GM19324 (cell line): ENCODE measurements at regions not wholly inside any gene's neighbourhood (a gene's known extent, or its start where the extent isn't known, plus 50 kb on each side); places are given as distances from the start of the nearest gene placed in this dataset.

Experiments
- ATAC-seq: cut with Tn5 transposase; IDR thresholded peaks from one replicate; pipeline ENCODE4 v1.9.1; 2021; ENCODE audit warnings: mild to moderate bottlenecking, moderate library complexity; ENCODE audit not compliant: unreplicated experiment, low FRiP score

DNA sequence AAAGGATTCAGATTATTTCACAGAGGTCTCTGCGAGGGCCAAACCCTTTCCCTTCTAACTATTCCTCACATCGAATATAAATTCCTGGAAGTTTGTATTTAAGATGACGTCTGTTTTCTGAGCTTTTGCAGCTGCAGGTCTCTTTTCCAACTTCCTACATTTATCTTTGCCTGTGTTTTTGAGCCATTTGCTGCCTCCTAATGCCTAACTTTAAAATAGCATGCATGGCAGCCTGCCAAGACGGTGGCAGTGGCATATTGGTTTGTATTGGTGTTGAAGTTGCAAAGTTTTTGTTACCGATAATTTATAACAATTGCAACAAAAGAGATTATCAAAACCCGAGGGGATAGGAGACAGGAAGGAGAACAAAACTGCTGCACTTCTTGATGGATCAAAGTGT is 187.1 kb upstream of the DNAJC19 start:
- no peak for ATAC-seq

DNA sequence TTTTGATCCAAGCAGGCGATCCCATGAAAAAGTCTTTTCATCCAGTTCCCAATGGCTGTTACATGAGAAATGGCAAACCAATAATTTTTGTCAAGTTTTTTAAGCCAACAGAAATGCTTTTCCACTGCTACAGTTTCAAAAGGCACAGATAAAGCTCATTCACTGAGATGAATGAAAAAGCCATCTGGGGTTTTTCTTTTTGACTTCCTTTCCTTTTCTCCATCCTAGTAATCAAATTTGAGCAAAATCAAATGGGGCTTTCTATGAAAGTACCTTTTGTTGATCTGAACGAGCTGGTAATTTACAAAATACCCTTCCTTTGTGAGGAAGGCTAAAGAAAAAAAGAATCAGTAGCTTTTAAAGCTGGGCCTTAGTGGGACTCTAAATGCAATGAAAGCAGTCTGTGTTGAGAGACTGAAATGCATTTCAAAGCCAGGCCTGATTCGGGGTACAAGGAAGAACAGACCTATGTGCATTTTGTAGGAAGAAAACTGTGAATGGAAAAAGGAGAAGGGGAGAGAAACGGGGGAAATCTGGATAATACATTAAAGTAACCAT is 185.2 kb upstream of the DNAJC19 start:
- ATAC-seq: no peak

DNA sequence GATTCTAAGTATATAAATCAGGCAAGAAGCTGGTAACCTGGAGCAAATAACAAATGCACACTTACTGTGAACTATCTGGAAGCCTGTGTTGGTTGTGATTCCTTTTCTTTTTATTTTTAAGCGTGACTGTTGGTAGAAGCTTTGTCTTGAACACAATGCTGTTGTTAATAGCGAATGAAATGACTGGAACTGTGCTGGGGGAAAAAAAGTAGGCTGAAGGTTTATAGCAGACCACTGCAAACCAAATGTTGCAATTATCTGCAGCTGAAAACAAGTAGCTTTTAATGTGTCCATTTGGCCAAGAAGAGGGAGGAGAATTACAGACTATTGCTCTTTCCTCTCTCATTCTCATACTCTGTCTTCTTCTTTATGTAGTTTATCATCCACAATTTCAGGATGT is 184.5 kb upstream of the DNAJC19 start:
- ATAC-seq: no peak

DNA sequence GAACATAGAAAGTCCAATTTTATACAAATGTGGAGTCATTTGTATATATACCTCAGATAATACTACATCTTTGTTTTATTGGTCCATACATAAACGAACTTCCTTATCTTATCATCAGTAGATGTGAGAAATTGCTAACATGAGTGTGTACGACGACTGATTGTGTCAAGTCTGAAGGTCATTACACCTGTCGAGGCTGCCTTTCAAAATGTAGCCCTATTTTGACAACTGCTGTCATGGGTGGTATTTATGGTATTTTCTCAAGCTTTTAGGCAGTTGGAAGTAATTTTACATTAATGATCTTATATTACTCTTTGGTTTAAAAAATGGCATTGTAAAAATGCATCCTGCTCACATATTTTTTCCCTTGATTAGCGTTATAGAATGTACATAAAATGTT is 183.7 kb upstream of the DNAJC19 start:
- ATAC-seq: no peak

DNA sequence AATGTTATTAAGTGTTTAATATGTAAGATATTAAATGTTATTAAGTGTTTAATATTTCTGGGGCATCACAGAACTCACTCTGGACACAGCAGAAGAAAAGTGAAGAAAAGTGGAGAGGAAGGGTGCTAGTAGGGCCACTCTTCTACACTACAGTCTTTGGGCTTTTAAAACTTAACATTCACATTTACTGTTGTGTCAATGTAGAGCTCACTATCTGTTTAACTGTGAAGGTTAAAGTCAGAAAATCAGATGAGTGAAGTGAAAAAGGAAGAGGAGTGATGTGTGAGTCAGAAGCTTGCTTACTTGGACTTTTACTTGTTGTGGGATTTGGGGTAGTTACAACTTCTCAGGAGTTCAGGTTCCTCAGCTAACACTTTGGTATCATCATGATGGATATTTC is 145.3 kb upstream of the DNAJC19 start:
- ATAC-seq: no peak

DNA sequence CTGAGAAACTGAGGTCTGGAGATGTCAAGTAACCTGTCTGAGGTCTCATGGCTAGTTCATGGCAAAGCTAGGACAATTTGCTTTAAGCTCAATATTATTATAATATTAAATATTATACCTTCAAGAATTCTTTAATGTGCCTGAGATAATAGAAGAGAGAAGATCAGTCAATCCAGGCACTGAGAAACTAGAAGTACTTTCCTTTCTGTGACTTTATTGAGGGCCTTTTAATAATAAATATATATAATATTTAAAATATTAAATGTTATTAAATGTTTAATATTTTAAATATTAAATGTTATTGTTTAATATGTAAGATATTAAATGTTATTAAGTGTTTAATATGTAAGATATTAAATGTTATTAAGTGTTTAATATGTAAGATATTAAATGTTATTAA is 144.3 kb upstream of the DNAJC19 start:
- no peak for ATAC-seq

DNA sequence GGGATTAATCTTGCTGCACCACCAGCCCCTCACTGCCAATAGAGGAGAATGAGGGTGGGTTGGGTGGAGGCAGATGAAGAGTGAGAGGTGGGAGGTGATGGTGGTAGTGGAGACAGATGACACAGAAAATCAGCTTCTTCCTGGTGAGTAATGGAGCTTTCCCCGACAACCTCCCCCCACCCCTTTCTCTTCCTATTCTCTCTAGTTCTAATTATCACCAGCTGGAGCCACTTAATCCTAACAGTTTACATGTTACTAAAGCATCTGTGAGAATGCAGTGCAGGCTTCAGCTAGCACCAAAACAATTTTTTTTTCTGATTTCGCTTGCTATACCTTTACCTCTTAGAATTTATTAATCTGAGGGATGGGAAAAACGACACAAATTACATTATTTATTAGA is 116.1 kb upstream of the DNAJC19 start:
- ATAC-seq: no peak

DNA sequence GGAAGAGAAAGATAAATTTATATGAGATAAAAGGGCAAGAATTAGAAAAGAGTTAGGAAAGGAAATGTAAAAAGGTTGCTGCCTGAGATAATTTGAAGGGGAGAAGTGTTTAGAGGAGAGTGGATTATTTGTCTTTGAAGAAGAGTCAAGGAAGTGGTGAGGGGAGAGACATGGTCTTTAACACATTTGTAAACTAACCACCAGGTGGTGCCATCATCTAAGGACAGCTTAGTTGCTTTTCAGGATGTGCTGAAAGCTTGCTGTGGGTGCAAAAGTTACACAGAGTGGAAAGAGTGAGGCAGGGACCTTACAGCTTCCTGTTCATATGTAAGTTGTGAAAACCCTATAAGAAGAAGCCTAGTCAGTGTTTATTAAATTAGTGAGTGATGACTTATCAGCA is 114.1 kb upstream of the DNAJC19 start:
- ATAC-seq: no peak

DNA sequence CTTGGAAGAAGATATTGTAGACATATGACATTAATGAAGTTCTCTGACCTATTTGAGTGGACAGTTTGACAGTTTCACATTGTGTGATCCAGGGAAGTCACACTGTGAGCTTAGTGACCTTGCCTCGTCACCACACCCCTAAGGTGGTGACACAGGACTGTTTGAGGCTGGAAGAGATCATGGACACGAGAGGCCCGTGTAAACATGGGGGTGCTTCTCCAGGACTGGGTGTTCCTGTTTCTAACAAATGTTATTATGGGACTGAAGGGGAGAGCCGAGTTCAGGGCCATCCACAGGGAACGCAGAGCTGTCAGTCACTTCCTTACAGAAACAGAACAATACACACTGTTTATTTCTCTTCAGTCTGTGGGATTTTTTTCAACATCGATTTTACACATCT is 96.5 kb upstream of the DNAJC19 start:
- no peak for ATAC-seq

DNA sequence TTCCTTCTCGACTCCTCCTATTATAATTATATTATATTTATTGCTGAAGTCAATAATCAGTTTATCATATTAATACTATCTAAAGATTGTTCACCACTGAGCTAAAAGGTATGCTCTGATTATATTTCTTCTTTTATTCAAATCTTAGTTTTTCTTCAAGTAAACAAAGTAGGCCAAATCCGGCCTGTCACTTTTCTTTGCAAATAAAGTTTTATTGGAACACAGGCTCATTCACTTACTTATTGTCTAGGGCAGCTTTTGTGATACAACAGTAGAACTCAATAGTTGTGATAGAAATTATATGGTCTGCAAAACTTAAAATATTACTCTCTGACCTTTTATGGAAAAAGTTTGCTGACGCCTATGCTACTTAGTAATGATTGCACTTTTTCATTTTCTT is 92.4 kb upstream of the DNAJC19 start:
- no peak for ATAC-seq

DNA sequence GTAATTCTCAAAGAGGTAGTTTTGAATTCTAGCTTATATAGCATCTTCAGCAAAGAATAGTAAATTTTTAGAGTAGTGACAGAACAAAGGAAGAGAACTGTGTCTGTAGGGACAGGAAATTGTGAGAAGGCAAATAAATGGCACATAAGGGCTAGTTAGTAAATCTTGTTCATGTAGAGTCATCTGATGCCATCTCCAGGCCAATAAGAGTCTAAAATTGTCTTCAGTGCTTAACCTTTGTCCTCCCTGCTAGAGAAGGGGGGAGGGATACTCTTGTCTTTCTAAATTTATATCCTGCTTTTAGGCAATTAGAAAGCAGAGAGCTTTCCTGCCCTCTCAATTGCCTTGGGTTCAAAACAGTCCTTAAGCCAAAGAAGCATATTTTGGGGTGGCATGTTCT is 87.0 kb upstream of the DNAJC19 start:
- no peak for ATAC-seq

DNA sequence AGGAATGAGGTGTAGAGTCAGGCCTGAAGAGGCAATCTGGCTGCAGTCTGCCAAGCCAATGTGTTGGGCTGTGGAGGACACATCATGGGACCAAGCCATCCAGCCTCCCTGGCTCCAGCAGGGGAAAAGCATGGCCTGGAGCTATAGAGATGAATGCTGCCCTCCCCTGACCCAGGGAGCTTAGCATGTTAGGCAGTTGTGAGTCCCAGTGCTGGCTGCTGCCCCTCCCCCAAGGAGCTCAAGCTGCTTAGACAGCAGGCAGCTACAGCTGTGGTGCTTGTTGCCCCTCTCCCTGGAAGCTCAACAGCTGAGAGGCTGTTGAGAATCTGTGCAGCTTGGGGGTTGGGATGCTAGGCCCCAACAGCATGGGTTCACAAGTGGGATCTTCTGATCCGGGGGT is 85.6 kb upstream of the DNAJC19 start:
- no peak for ATAC-seq

DNA sequence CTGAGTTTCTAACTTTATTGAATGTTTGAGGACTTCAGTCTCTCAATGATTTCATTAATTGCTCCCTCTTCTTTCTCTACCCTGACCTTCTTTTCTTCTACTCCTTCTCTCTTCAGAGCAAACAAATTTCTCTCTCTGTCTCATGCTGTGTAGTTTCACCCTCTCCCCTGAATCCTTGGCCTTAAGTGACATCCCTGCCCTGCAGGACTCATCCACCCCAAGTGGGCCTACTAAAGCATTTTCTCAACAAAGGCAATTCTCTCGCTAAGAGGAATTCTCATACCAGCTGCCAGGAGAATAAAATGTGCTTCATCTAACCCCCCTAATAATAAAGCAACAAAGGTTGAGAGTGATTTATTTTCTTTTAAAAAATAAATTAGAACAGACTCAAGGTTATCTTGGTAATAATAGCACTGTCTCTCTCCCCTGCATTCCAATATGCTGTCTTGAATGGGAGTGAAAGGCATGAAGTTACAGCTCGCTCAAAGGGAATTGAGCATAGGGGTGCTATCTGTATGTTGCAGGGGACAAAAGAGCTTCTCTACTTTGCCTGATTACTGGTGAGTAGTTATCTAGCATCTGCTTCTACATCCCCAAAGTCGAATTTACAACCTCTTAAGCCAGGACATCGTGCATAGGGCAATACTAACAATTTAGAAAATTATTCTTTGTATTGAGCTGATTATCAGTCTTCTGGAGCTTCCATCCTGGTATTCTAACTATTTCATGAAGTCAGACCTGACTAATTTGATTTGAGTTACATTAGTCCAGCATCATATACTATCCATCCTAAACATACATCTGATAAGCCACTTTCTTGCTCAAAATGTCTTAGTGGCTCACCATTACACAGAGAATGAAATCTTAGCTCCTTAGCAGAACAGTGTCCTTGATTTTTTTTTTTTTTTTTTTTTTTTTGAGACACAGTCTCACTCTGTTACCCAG is 76.9 kb upstream of the DNAJC19 start:
- no peak for ATAC-seq

DNA sequence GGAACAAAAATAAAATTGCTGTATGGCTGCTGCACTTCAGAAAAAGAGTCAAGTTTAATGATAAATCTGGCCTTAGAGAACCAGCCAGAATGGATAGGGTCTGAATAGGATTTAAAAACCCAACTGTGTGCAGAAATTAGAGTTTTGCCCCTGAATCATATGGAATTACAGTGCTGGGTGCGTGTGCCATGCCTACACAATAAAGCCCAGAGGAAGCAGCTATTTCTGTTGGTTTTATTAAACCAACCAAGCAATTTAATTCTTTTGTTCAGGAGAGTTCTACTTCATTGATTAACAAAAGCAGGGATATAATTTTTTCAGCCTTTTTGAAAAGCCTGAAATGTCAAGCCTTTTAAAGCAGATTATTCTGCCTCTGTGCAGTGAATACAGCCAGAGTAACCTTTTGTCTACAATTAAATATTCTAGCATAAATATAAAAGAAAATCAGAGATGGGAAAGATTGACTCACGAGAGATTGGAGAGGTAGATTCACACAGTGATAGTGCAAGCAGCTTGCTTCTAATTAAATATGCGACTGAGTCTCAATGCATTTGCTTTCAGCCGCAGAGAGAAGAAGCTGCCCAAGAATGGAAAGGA is 66.7 kb upstream of the DNAJC19 start:
- no peak for ATAC-seq

DNA sequence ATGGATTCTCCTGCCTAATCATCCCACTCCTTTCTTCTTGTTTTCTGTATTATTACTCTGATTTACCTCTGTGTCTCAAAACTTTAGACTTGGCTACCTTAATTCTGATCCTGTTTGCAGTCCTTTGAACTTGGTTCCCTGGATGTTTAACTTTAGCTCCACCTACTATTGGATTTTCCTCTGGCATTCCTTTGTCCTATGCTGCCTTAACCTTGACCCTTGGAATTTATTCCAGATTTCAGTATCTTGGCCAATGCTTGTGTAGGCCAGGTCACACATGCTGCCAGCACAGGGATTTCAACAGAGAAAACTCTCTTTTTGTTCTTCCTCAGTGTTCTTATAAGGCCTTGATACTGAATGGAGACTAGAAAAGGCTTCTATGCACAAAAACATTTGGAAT is 65.0 kb upstream of the DNAJC19 start:
- no peak for ATAC-seq

DNA sequence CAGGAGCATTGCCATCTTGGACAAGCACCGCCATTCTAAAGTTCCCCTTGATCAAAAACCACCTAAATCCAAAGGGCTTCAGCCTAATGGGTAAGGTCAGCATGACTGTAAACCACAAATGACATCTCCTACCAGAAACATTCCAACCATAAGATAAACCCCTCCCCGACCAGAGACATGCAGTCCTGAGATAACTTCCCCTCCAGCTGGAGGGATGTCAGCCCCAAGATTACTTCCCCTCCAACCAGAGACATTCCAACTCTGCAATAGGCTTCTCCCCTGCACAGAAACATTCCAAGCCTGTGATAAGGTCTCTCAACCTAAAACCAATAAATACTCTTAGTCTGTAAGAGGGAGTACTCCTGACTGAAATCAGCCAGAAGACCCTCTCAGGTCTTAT is 62.7 kb upstream of the DNAJC19 start:
- no peak for ATAC-seq

DNA sequence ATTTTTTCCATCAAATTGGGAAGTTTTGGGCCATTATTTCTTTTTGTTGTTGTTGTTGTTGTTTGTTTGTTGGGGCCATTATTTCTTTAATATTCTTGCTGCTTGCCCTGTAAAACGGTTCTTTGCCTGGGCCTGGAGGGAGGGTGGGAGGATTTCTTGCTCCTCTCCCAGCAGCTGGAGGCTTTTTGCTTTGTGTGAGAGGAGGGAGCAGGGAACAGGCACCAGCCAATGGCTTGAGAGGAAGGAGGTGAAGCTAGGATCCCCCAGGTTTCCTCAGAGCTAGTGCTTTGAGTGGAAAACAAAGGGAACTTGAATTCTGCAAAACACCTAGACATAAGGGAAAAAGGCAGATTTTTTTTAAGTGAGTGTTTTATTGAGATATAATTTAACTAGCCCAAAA is 61.2 kb upstream of the DNAJC19 start:
- ATAC-seq: no peak

DNA sequence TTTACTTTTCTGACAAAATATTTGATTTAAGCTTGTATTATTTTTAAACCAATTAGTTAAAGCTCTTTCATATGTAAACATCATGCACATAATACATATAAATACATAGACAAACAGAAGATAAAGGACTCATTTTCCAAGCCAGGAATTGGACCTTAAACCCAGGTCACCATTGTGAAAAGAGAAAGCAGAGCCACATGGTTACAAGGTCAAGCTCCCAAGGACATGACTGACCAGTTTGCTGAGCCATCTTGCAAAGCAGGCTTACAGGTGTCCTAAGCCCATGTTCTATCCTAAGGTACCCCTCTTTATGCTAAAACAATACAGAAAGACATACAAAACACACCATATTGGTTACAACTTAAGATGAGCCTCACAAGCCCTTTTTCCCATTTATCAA is 50.5 kb upstream of the DNAJC19 start:
- no peak for ATAC-seq
